GM12891 (cell line): ENCODE measurements at regions not wholly inside any gene's neighbourhood (a gene's known extent, or its start where the extent isn't known, plus 50 kb on each side); places are given as distances from the start of the nearest gene placed in this dataset.

ENCODE experiments used
- POLR2A ChIP-seq: IDR thresholded peaks from 2 replicates; pipeline ENCODE4 v1.6.1; 2011; ENCODE audit warnings: low read depth, low read length, control low read depth
- POLR2AphosphoS5 ChIP-seq: IDR thresholded peaks from 2 replicates; pipeline ENCODE4 v1.6.1; 2011; ENCODE audit warnings: low read depth, low read length, control low read depth

GRCh38 chr12:127809275-127809674, 457.7 kb upstream of the TMEM132C start:
- no peak for TF ChIP-seq POLR2A
- TF ChIP-seq POLR2AphosphoS5 = no peak
